ENCODE measurements at regions not wholly inside any gene's neighbourhood (a gene's known extent, or its start where the extent isn't known, plus 50 kb on each side); places are given as distances from the start of the nearest gene placed in this dataset.
A peak's percentile ranks its signal among the peaks of the same experiment; 100 is the strongest.

DNA sequence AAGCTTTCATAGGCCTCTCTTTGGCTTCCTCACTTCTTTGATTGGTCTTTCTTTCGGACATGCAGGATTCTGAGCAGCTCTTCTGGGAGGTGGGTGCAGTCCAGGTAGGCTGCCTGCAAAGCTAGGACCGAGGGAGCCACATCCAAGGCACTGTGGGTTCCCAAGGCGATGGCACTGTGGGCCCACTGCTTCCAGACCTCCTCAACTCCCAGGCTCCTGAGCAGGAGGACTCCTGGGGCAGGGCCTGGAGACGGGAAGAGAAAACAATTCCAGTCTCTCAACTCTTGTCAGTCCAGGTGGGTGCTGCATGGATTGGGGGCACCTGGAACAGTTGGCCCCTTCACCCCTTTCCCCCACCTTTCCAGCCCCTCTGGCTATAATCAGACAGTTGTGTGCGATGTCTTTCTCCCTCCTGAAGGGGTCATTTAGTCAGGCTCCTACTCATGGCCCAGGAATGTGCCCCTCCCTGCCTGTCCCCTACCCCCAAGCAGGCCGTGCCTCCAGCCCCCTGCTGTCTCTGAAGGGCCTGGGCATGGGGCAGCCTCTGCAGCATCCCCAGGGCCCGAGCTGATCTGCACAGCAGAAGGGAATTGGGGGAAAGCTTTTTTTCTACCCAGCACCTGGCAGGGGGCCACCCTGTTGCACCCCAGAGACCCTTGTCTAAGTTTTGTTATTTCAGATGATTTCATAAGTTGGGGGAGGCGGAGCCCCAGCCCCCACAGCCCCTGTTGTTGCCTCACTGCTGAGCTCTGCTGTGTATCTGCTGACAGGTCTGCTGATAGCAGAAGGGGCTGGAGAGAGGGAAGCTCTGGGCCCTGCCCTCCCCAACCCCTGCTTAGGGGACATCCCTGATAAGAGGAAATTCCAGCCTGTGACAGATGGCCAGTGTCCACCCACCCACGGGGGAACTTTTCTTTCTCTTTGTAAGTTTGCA is 330.3 kb downstream of the SEC14L1 start:
- peaks cover 77% of the 10 kb centered on the region for H3K79me2 ChIP-seq (ENCODE audit: control insufficient read depth, insufficient read depth, low read length)
- 0 out of 3 replicates have a peak, but pooled peaks cover 8% of the 10 kb centered on the region for H3K36me3 ChIP-seq (ENCODE audit: control insufficient read depth, insufficient read depth, low read length)
- H4K20me1 ChIP-seq (replicated peaks; ENCODE audit: control insufficient read depth, insufficient read depth, low read length), result peaks cover 25% of the 10 kb centered on the region; the same call in 1 of the 2 replicates
- H3K9me3 ChIP-seq (replicated peaks; ENCODE audit: control insufficient read depth, insufficient read depth, low read depth, low read length), result no peaks in the 10 kb centered on the region
- ChIA-PET CTCF (ENCODE audit: low intra/inter-chr PET ratio) (interaction anchor here (1.5 kb wide), 1 partner anchor 41 kb away, joined by 3 read pairs; no protein-coding TSS in a partner anchor), POLR2A (interaction anchor here (0.5 to 1.5 kb wide), 4 partner anchors 10 to 58 kb away, joined by 3 to 5 read pairs (median 3); no protein-coding TSS in a partner anchor)
- peaks cover 31 to 52% of the 10 kb centered on the region in 2 experiments for H3K4me1 ChIP-seq (replicated peaks in 1 of 2; ENCODE audit: control insufficient read depth in 2 of 2, insufficient read depth in 2 of 2, low read length in 2 of 2)
- H3K27me3 ChIP-seq (ENCODE audit: control insufficient read depth in 2 of 2, insufficient read depth in 2 of 2, low read length in 2 of 2), result no peaks in the 10 kb centered on the region
- peak overlapping the region; percentile 59 for H3K4me2 ChIP-seq (ENCODE audit: insufficient read depth, low read length)
- no peak overlapping the region for H3K4me3 ChIP-seq
- peak; percentile 63 to 83 (median 70) for DNase-seq (ENCODE audit: extremely low read depth in 1 of 4, low spot score in 3 of 4)
- peak overlapping the region; percentile 39 to 81; a peak in 3 of 4 replicates for H3K9ac ChIP-seq (ENCODE audit: insufficient read depth in 1 of 2, low read depth in 2 of 2, low read length in 2 of 2)
- ATAC-seq, result peak; percentile 93
- 27% methylated on average over 8 of the region's 9 CpGs for WGBS (ENCODE audit: insufficient coverage, low coverage, missing lambda C conversion rate)
- peak; percentile 97 for FAIRE-seq
- no peak overlapping the region for H2AFZ ChIP-seq (ENCODE audit: low read depth, low read length)
- in situ Hi-C loops (cut with MboI) (no loop called here), intact Hi-C loops (cut with micrococcal nuclease) (no loop called here)
- no peaks in the 10 kb centered on the region for H3K9me1 ChIP-seq (ENCODE audit: control insufficient read depth, insufficient read depth, low read length)
- BruUV-seq (replicated peaks), result no TSS peak
- peak overlapping the region; percentile 46; the same call in 2 of the 3 replicates for H3K27ac ChIP-seq (ENCODE audit: extremely low read depth, low read depth, low read length)
- TF ChIP-seq SOX6 (IDR thresholded peaks at IDR 0.05) (peak; percentile 61; the same call in 1 of the 2 replicates), SMAD4 (CRISPR knock-in tag; conservative IDR thresholded peaks at IDR 0.05) (peak; percentile 63), ARID1B (IDR thresholded peaks at IDR 0.05) (peak; percentile 83), MAZ (CRISPR knock-in tag; conservative IDR thresholded peaks at IDR 0.05 in 1 of 2, IDR thresholded peaks at IDR 0.05 in 1 of 2) (peak; percentile 14 to 68; a peak in 1 of 4 replicates), CBFA2T3 (IDR thresholded peaks at IDR 0.05) (peak; percentile 81), MTA3 (IDR thresholded peaks at IDR 0.05; ENCODE audit: borderline replicate concordance) (0 out of 2 replicates have a peak, but pooled peaks have one; percentile 49), MECOM (CRISPR knock-in tag; IDR thresholded peaks at IDR 0.05) (peak; percentile 78; the same call in 1 of the 2 replicates), HOXB6 (CRISPR knock-in tag; IDR thresholded peaks at IDR 0.05; ENCODE audit: borderline replicate concordance) (no peak), ATF1 (CRISPR knock-in tag; IDR thresholded peaks at IDR 0.05) (no peak), ATF1 (tag; IDR thresholded peaks at IDR 0.05) (no peak), KAT7 (CRISPR knock-in tag; IDR thresholded peaks at IDR 0.05; ENCODE audit: borderline replicate concordance) (no peak), MYC (IDR thresholded peaks at IDR 0.05; ENCODE audit: low read depth, low read length) (peak; percentile 16; the same call in 1 of the 2 replicates), MYC (CRISPR knock-in tag; IDR thresholded peaks at IDR 0.05; ENCODE audit: borderline replicate concordance, low read depth) (no peak), NCOR1 (IDR thresholded peaks at IDR 0.05) (peak; percentile 42; the same call in 1 of the 2 replicates), CAMTA2 (CRISPR knock-in tag; conservative IDR thresholded peaks at IDR 0.05) (no peak), TOE1 (IDR thresholded peaks at IDR 0.05; ENCODE audit: borderline replicate concordance) (no peak), TOE1 (CRISPR knock-in tag; IDR thresholded peaks at IDR 0.05; ENCODE audit: borderline replicate concordance, low read depth) (no peak), SMARCC2 (IDR thresholded peaks at IDR 0.05; ENCODE audit: low read depth) (peak; percentile 35; the same call in 1 of the 2 replicates), ZNF589 (CRISPR knock-in tag; IDR thresholded peaks at IDR 0.05; ENCODE audit: low read depth) (0 out of 2 replicates have a peak, but pooled peaks have one; percentile 41)
- TF ChIP-seq, protein P1, sequence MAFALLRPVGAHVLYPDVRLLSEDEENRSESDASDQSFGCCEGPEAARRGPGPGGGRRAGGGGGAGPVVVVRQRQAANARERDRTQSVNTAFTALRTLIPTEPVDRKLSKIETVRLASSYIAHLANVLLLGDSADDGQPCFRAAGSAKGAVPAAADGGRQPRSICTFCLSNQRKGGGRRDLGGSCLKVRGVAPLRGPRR (CRISPR knock-in tag; IDR thresholded peaks at IDR 0.05), result no peak
- TF ChIP-seq, protein P2, sequence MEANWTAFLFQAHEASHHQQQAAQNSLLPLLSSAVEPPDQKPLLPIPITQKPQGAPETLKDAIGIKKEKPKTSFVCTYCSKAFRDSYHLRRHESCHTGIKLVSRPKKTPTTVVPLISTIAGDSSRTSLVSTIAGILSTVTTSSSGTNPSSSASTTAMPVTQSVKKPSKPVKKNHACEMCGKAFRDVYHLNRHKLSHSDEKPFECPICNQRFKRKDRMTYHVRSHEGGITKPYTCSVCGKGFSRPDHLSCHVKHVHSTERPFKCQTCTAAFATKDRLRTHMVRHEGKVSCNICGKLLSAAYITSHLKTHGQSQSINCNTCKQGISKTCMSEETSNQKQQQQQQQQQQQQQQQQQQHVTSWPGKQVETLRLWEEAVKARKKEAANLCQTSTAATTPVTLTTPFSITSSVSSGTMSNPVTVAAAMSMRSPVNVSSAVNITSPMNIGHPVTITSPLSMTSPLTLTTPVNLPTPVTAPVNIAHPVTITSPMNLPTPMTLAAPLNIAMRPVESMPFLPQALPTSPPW (CRISPR knock-in tag; IDR thresholded peaks at IDR 0.05), result peak; percentile 89
